B cell (primary cell): ENCODE measurements at regions not wholly inside any gene's neighbourhood (a gene's known extent, or its start where the extent isn't known, plus 50 kb on each side); places are given as distances from the start of the nearest gene placed in this dataset.

Source experiments
- ATAC-seq: fragments of 200-7000 bp; cut with Tn5 transposase; one replicate; pipeline ENCODE4 v1.10.0; 2021; ENCODE audit warnings: low read depth, mild to moderate bottlenecking, moderate number of reproducible peaks, moderate library complexity
- CTCF ChIA-PET: fragments of 350-600 bp; sonication (Branson Sonifier 250); formaldehyde crosslinking; loops from one replicate; lab custom pipeline; 2021; ENCODE audit warnings: antibody characterized with exemption, inconsistent platforms; lab: Charles Lee
- POLR2A ChIA-PET: fragments of 350-600 bp; sonication (Branson Sonifier 250); formaldehyde crosslinking; loops from one replicate; lab custom pipeline; 2021; ENCODE audit warnings: antibody characterized with exemption; lab: Charles Lee
- DNase-seq: peaks from one replicate; pipeline ENCODE4 v3.0.0; 2013
- H2AFZ ChIP-seq: 2 replicates; pipeline ENCODE4 v1.6.1; 2012; ENCODE audit warnings: mild to moderate bottlenecking, low read depth, low read length; ENCODE audit not compliant: insufficient read depth, poor library complexity, severe bottlenecking
- H3K27ac ChIP-seq, 2 donors: 1 replicate in 1 of 2; 2 replicates in 1 of 2; pipeline ENCODE4 v1.5.1; 2012 to 2013; ENCODE audit warnings: low read length in 2 of 2, mild to moderate bottlenecking in 2 of 2, moderate library complexity in 1 of 2
- H3K27me3 ChIP-seq, 4 experiments: fragments of 200-600 bp in 1 of 4; sonication (generic) in 1 of 4; replicated peaks in 1 of 4; 1 replicate in 2 of 4; 2 replicates in 2 of 4; pipeline versions ENCODE4 v1.6.1 to v1.7.0; 2013 to 2016; ENCODE audit warnings: low read length in 3 of 4, mild to moderate bottlenecking in 2 of 4, mixed read lengths in 1 of 4, moderate library complexity in 1 of 4; ENCODE audit not compliant: insufficient read depth in 4 of 4, control insufficient read depth in 3 of 4; ENCODE audit errors: control extremely low read depth in 1 of 4
- H3K36me3 ChIP-seq, 2 experiments: replicated peaks in 1 of 2; 1 replicate in 1 of 2; 2 replicates in 1 of 2; pipeline versions ENCODE4 v1.6.1 to v1.7.1; 2013; ENCODE audit warnings: low read length in 1 of 2; ENCODE audit not compliant: insufficient read depth in 2 of 2, control insufficient read depth in 1 of 2; ENCODE audit errors: control extremely low read depth in 1 of 2, extremely low read depth in 1 of 2
- H3K4me1 ChIP-seq, 2 donors: fragments of 200-600 bp in 1 of 2; sonication (generic) in 1 of 2; 1 replicate in 1 of 2; 2 replicates in 1 of 2; pipeline versions ENCODE4 v1.5.1 to v1.6.1; 2013 to 2017; ENCODE audit warnings: low read length in 2 of 2; ENCODE audit not compliant: control insufficient read depth in 2 of 2, insufficient read depth in 2 of 2
- H3K4me2 ChIP-seq: replicated peaks from 2 replicates; pipeline ENCODE3; 2012; ENCODE audit warnings: mild to moderate bottlenecking, low read depth, low read length; ENCODE audit not compliant: poor library complexity, severe bottlenecking
- H3K4me3 ChIP-seq, 5 experiments: fragments of 200-600 bp in 1 of 5; sonication (generic) in 1 of 5; 1 replicate in 3 of 5; 2 replicates in 2 of 5; pipeline versions ENCODE4 v1.5.1 to v1.7.0; 2011 to 2016; ENCODE audit warnings: low read length in 4 of 5, mild to moderate bottlenecking in 4 of 5, low read depth in 2 of 5, control low read depth in 1 of 5, moderate library complexity in 1 of 5; ENCODE audit not compliant: insufficient read depth in 1 of 5; ENCODE audit errors: control extremely low read depth in 1 of 5, extremely low read depth in 1 of 5
- H3K79me2 ChIP-seq: fragments of 200-600 bp; sonication (generic); one replicate; pipeline ENCODE4 v1.6.0; 2016; ENCODE audit warnings: low read length; ENCODE audit not compliant: control insufficient read depth, insufficient read depth
- H3K9ac ChIP-seq: fragments of 200-600 bp; sonication (generic); 2 replicates; pipeline ENCODE4 v1.6.1; 2017; ENCODE audit warnings: mild to moderate bottlenecking, low read length, moderate library complexity
- H3K9me3 ChIP-seq, 3 donors: one replicate each; pipeline versions ENCODE4 v1.6.1 to v1.7.1; 2013; ENCODE audit warnings: low read length in 2 of 3; ENCODE audit not compliant: control insufficient read depth in 2 of 3, insufficient read depth in 1 of 3; ENCODE audit errors: control extremely low read depth in 1 of 3
- H4K20me1 ChIP-seq: 2 replicates; pipeline ENCODE4 v1.6.0; 2012; ENCODE audit warnings: mild to moderate bottlenecking, low read length; ENCODE audit not compliant: insufficient read depth, control insufficient read depth, poor library complexity, severe bottlenecking
- H3K27ac Mint-ChIP-seq: one replicate; pipeline ENCODE4 v1.8.0; 2021; ENCODE audit warnings: mixed read lengths
- H3K27me3 Mint-ChIP-seq: one replicate; pipeline ENCODE4 v1.8.0; 2021; ENCODE audit warnings: mixed read lengths
- H3K4me1 Mint-ChIP-seq: one replicate; pipeline ENCODE4 v1.8.0; 2021; ENCODE audit warnings: mixed read lengths
- H3K4me3 Mint-ChIP-seq: one replicate; pipeline ENCODE4 v1.8.0; 2021; ENCODE audit warnings: mixed read lengths
- H3K9me3 Mint-ChIP-seq: one replicate; pipeline ENCODE4 v1.8.0; 2022; ENCODE audit warnings: mixed read lengths; ENCODE audit not compliant: insufficient read depth
- CTCF ChIP-seq: fragments of 200-600 bp; IDR thresholded peaks from one replicate; pipeline ENCODE4 v1.8.0; 2022; ENCODE audit warnings: antibody characterized with exemption, mild to moderate bottlenecking
- EZH2 ChIP-seq: IDR thresholded peaks from 2 replicates; pipeline ENCODE4 v1.6.1; 2012; ENCODE audit warnings: borderline replicate concordance, low read depth, mild to moderate bottlenecking, moderate library complexity, low read length; ENCODE audit not compliant: insufficient read depth, poor library complexity, severe bottlenecking
- WGBS: methylation state at CpG from one replicate; pipeline ENCODE4 v1.1.5; 2013; ENCODE audit warnings: missing lambda C conversion rate; ENCODE audit not compliant: insufficient coverage; 5-methylcytosine and 5-hydroxymethylcytosine counted together
- intact Hi-C: fragments of 100-400 bp; cut with micrococcal nuclease; formaldehyde crosslinking; loops from one replicate; pipeline ENCODE4 v1.10.0; 2022

DNA sequence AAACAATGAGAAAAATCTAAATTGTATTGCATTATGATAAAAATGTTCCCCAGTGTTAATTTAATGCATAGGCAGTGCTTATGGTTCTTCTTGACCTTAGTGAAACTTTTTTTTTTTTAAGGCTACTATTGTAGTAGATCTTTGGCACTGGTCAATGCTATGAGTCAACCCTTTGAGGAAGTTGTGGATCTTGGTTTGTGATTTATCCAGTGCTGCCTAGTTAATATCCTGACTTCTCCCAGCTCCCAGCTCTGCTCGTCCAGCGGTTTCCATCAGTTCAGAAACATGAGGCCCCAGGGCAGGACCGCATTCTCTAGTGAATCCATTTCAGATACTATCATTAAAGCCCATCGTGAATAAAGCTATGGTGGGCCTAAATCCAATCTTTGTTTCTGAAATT is 364.5 kb upstream of the JARID2 start:
- H3K36me3 ChIP-seq, result no peaks in the 10 kb centered on the region
- H3K9me3 ChIP-seq, result peaks cover 0 to 4% (median 0%) of the 10 kb centered on the region in 3 donors
- H3K4me3 Mint-ChIP-seq, result no peak overlapping the region
- no peaks in the 10 kb centered on the region for H3K79me2 ChIP-seq
- no peaks in the 10 kb centered on the region for H3K27me3 Mint-ChIP-seq
- POLR2A ChIA-PET, result no interaction called here
- H3K4me1 ChIP-seq, result peaks cover 14 to 17% of the 10 kb centered on the region in 2 donors
- no peak for ATAC-seq
- no peaks in the 10 kb centered on the region for H4K20me1 ChIP-seq
- intact Hi-C loops, result no loop called here
- H3K4me2 ChIP-seq, result no peak overlapping the region
- no peaks in the 10 kb centered on the region for H3K27me3 ChIP-seq
- CTCF ChIA-PET, result no interaction called here
- no CpG with 5 or more reads among the region's 4 CpGs for WGBS
- no peak overlapping the region for H3K27ac ChIP-seq
- H2AFZ ChIP-seq, result no peak overlapping the region
- H3K27ac Mint-ChIP-seq, result no peak overlapping the region
- no peak overlapping the region for H3K4me3 ChIP-seq
- no peaks in the 10 kb centered on the region for H3K9me3 Mint-ChIP-seq
- DNase-seq, result no peak
- no peak overlapping the region for H3K9ac ChIP-seq
- no peak for TF ChIP-seq CTCF
- H3K4me1 Mint-ChIP-seq, result peaks cover 22% of the 10 kb centered on the region

- Histone ChIP-seq H3K4me1 (peaks cover 4 to 5% of the 10 kb centered on the region in 2 donors), H3K27ac (no peak overlapping the region), H3K4me3 (no peak overlapping the region), H3K36me3 (no peaks in the 10 kb centered on the region), H3K4me2 (no peak overlapping the region), H3K27me3 (no peaks in the 10 kb centered on the region), H3K9me3 (peaks cover 0 to 4% (median 0%) of the 10 kb centered on the region in 3 donors), H3K9ac (no peak overlapping the region), H4K20me1 (no peaks in the 10 kb centered on the region), H3K79me2 (no peaks in the 10 kb centered on the region), H2AFZ (no peak overlapping the region)
- intact Hi-C loops, result no loop called here
- H3K27ac Mint-ChIP-seq, result no peak overlapping the region
- TF ChIP-seq CTCF, result no peak
- TF ChIP-seq EZH2, result no peak
- H3K27me3 Mint-ChIP-seq, result no peaks in the 10 kb centered on the region
- WGBS, result 95% methylated on average over 2 of the region's 9 CpGs
- H3K4me3 Mint-ChIP-seq, result no peak overlapping the region
- DNase-seq (no peak), ATAC-seq (no peak)
- H3K9me3 Mint-ChIP-seq, result no peaks in the 10 kb centered on the region
- CTCF ChIA-PET, result no interaction called here
- POLR2A ChIA-PET, result no interaction called here
- H3K4me1 Mint-ChIP-seq, result peaks cover 11% of the 10 kb centered on the region
Observed at GRCh38 chr6:14882394-14883026, 363.4 kb upstream of the JARID2 start.
